ENCODE measurements at regions not wholly inside any gene's neighbourhood (a gene's known extent, or its start where the extent isn't known, plus 50 kb on each side); places are given as distances from the start of the nearest gene placed in this dataset.

DNA sequence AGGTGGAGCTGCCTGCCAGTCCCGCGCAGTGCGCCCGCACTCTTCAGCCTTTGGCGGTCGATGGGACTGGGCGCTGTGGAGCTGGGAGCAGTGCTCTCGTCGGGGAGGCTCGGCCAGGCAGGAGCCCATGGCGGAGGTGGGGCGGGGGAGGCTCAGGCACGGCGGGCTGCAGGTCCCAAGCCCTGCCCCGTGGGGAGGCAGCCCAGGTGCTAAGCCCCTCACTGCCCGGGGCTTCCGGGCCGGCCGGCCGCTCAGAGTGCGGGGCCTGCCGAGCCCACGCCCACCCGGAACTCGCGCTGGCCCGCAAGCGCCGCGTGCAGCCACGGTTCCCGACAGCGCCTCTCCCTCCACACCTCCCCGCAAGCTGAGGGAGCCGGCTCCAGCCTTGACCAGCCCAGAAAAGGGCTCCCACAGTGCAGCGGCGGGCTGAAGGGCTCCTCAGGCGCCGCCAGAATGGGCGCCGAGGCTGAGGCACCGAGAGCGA lies 316.4 kb downstream of the RND3 start:
- TF ChIP-seq GABPA (IDR thresholded peaks at IDR 0.05; ENCODE audit: low read depth) (no peak), EP300 (IDR thresholded peaks at IDR 0.05; ENCODE audit: borderline replicate concordance in 1 of 2, low read depth in 1 of 2, low read length in 1 of 2) (no peak), GATA2 (CRISPR knock-in tag; IDR thresholded peaks at IDR 0.05) (no peak), YY1 (IDR thresholded peaks at IDR 0.05; ENCODE audit: low read depth) (no peak), FOXJ3 (CRISPR knock-in tag; IDR thresholded peaks at IDR 0.05) (no peak)
- no peak overlapping the region for H3K27ac ChIP-seq (ENCODE audit: low read depth in 2 of 2, low read length in 1 of 2)
- ChIA-PET POLR2A (no interaction called here), CTCF (no interaction called here)
- H3K27me3 ChIP-seq (ENCODE audit: insufficient read depth): no peaks in the 10 kb centered on the region
- no peak for DNase-seq
- no peak overlapping the region for H3K4me2 ChIP-seq
- no peaks in the 10 kb centered on the region for H3K79me2 ChIP-seq (ENCODE audit: insufficient read depth)
- H3K9me2 ChIP-seq: no peaks in the 10 kb centered on the region
- WGBS (ENCODE audit: low lambda C conversion rate): 98% methylated on average over 28 of the region's 43 CpGs
- no peak overlapping the region for H3K9ac ChIP-seq
- no peaks in the 10 kb centered on the region for H3K36me3 ChIP-seq (replicated peaks in 1 of 2; ENCODE audit: control insufficient read depth in 1 of 2, insufficient read depth in 2 of 2, low read length in 1 of 2)
- no peak overlapping the region for H3K4me3 ChIP-seq (ENCODE audit: low read depth in 2 of 2, low read length in 1 of 2)
- no peaks in the 10 kb centered on the region for H3K9me3 ChIP-seq
- H2AFZ ChIP-seq (ENCODE audit: low read depth): no peak overlapping the region
- H3K4me1 ChIP-seq (ENCODE audit: control insufficient read depth in 1 of 2, insufficient read depth in 2 of 2, low read depth in 1 of 2, low read length in 1 of 2): peaks cover 9 to 18% of the 10 kb centered on the region in 2 experiments; a peak in 3 of 4 replicates
- H4K20me1 ChIP-seq (ENCODE audit: insufficient read depth): no peaks in the 10 kb centered on the region
- H3F3A ChIP-seq (replicated peaks; ENCODE audit: insufficient read depth): peaks cover 8% of the 10 kb centered on the region

DNA sequence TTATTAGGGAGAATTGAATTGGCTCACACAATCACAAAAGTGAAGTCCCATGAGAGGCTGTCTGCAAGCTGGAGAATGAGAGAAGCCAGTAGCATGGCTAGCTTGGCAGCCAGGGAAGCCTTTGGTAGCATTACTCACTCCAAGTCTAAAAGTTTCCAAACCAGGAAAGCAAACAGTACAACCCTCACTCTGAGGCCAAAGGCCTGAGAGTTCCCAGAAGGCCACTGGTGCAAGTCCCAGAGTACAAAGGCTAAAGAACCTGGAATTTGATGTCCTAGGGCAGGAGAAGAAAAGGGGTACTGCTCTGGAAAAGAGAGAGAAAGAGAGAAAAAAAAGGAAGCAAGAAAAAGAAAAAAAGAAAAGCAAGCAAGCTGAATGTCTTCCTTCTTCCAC lies 318.2 kb downstream of the RND3 start:
- H3K36me3 ChIP-seq (replicated peaks in 1 of 2; ENCODE audit: control insufficient read depth in 1 of 2, insufficient read depth in 2 of 2, low read length in 1 of 2): no peaks in the 10 kb centered on the region
- no peaks in the 10 kb centered on the region for H3K9me3 ChIP-seq
- POLR2A ChIA-PET: no interaction called here
- CTCF ChIA-PET: no interaction called here
- peaks cover 9 to 21% of the 10 kb centered on the region in 2 experiments; a peak in 3 of 4 replicates for H3K4me1 ChIP-seq (ENCODE audit: control insufficient read depth in 1 of 2, insufficient read depth in 2 of 2, low read depth in 1 of 2, low read length in 1 of 2)
- H3K4me3 ChIP-seq (ENCODE audit: low read depth in 2 of 2, low read length in 1 of 2): no peak overlapping the region
- H4K20me1 ChIP-seq (ENCODE audit: insufficient read depth): no peaks in the 10 kb centered on the region
- peaks cover 8% of the 10 kb centered on the region for H3F3A ChIP-seq (replicated peaks; ENCODE audit: insufficient read depth)
- H3K9me2 ChIP-seq: no peaks in the 10 kb centered on the region
- H3K9ac ChIP-seq: no peak overlapping the region
- no peaks in the 10 kb centered on the region for H3K79me2 ChIP-seq (ENCODE audit: insufficient read depth)
- H2AFZ ChIP-seq (ENCODE audit: low read depth): no peak overlapping the region
- no peak overlapping the region for H3K4me2 ChIP-seq
- no peak for DNase-seq
- H3K27ac ChIP-seq (ENCODE audit: low read depth in 2 of 2, low read length in 1 of 2): no peak overlapping the region
- TF ChIP-seq, protein P1, sequence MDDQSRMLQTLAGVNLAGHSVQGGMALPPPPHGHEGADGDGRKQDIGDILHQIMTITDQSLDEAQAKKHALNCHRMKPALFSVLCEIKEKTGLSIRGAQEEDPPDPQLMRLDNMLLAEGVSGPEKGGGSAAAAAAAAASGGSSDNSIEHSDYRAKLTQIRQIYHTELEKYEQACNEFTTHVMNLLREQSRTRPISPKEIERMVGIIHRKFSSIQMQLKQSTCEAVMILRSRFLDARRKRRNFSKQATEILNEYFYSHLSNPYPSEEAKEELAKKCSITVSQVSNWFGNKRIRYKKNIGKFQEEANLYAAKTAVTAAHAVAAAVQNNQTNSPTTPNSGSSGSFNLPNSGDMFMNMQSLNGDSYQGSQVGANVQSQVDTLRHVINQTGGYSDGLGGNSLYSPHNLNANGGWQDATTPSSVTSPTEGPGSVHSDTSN (IDR thresholded peaks at IDR 0.05): 0 out of 2 replicates have a peak, but pooled peaks have one; percentile 4
- TF ChIP-seq EZH2phosphoT487 (IDR thresholded peaks at IDR 0.05; ENCODE audit: borderline replicate concordance, low read depth): no peak
- no peaks in the 10 kb centered on the region for H3K27me3 ChIP-seq (ENCODE audit: insufficient read depth)

DNA sequence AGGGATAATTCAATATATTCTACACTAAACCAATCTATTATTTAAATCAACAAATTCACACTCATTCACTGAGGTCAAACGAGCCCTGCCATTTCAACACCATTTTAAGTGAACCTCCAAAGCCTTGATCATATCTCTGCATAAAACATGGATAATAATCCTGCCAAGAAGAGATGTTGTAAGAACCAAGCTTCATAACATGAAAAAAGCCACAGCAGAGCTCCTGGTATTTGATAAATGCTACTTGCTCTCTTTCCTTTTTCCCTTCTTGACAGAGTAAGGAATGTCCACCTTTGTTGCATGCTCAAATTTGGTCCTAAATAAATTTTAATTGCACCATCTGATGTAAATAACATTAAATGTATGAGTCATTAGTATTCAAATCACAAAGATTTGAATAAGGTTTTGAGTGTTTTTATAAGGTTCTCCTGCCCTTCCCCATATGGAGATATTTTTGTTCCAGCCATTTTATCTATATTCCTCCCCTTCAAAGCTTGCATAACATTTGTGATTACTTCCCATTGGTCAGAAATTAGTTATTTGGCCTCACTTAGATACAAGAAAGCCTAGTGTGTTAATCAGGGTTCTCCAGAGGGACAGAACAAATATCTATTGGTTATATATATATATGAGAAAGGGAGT lies 318.8 kb downstream of the RND3 start:
- peaks cover 9 to 21% of the 10 kb centered on the region in 2 experiments; a peak in 3 of 4 replicates for H3K4me1 ChIP-seq (ENCODE audit: control insufficient read depth in 1 of 2, insufficient read depth in 2 of 2, low read depth in 1 of 2, low read length in 1 of 2)
- no peak for TF ChIP-seq YY1 (IDR thresholded peaks at IDR 0.05; ENCODE audit: low read depth)
- TF ChIP-seq, protein P2, sequence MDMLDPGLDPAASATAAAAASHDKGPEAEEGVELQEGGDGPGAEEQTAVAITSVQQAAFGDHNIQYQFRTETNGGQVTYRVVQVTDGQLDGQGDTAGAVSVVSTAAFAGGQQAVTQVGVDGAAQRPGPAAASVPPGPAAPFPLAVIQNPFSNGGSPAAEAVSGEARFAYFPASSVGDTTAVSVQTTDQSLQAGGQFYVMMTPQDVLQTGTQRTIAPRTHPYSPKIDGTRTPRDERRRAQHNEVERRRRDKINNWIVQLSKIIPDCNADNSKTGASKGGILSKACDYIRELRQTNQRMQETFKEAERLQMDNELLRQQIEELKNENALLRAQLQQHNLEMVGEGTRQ (IDR thresholded peaks at IDR 0.05; ENCODE audit: borderline replicate concordance, low read depth, low read length): no peak
- TF ChIP-seq POLR2AphosphoS5 (IDR thresholded peaks at IDR 0.05; ENCODE audit: low read depth, low read length): no peak
- TF ChIP-seq TAF1 (IDR thresholded peaks at IDR 0.05; ENCODE audit: borderline replicate concordance, low read depth, low read length): no peak
- no peak for TF ChIP-seq FOXM1 (IDR thresholded peaks at IDR 0.05; ENCODE audit: low read depth)
- TF ChIP-seq RXRA (IDR thresholded peaks at IDR 0.05; ENCODE audit: borderline replicate concordance, low read depth): no peak
- no peak for TF ChIP-seq MEF2A (IDR thresholded peaks at IDR 0.05; ENCODE audit: borderline replicate concordance, low read depth)
- TF ChIP-seq NRF1 (IDR thresholded peaks at IDR 0.05; ENCODE audit: low read depth, low read length): no peak
- no peak for TF ChIP-seq TCF12 (IDR thresholded peaks at IDR 0.05)
- TF ChIP-seq, protein P3, sequence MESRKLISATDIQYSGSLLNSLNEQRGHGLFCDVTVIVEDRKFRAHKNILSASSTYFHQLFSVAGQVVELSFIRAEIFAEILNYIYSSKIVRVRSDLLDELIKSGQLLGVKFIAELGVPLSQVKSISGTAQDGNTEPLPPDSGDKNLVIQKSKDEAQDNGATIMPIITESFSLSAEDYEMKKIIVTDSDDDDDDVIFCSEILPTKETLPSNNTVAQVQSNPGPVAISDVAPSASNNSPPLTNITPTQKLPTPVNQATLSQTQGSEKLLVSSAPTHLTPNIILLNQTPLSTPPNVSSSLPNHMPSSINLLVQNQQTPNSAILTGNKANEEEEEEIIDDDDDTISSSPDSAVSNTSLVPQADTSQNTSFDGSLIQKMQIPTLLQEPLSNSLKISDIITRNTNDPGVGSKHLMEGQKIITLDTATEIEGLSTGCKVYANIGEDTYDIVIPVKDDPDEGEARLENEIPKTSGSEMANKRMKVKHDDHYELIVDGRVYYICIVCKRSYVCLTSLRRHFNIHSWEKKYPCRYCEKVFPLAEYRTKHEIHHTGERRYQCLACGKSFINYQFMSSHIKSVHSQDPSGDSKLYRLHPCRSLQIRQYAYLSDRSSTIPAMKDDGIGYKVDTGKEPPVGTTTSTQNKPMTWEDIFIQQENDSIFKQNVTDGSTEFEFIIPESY (IDR thresholded peaks at IDR 0.05; ENCODE audit: borderline replicate concordance, low read depth): no peak
- TF ChIP-seq TEAD4 (IDR thresholded peaks at IDR 0.05; ENCODE audit: borderline replicate concordance, insufficient read depth): no peak
- no peak overlapping the region for H3K4me2 ChIP-seq
- ChIA-PET POLR2A (no interaction called here), CTCF (no interaction called here)
- H3K4me3 ChIP-seq (ENCODE audit: low read depth in 2 of 2, low read length in 1 of 2): no peak overlapping the region
- no peaks in the 10 kb centered on the region for H3K9me2 ChIP-seq
- H3K9ac ChIP-seq: no peak overlapping the region
- H2AFZ ChIP-seq (ENCODE audit: low read depth): no peak overlapping the region
- H3F3A ChIP-seq (replicated peaks; ENCODE audit: insufficient read depth): peaks cover 8% of the 10 kb centered on the region
- WGBS (ENCODE audit: low lambda C conversion rate): 10% methylated on average over 1 of the region's 1 CpG
- no peaks in the 10 kb centered on the region for H3K9me3 ChIP-seq
- no peaks in the 10 kb centered on the region for H3K36me3 ChIP-seq (replicated peaks in 1 of 2; ENCODE audit: control insufficient read depth in 1 of 2, insufficient read depth in 2 of 2, low read length in 1 of 2)
- H3K27me3 ChIP-seq (ENCODE audit: insufficient read depth): no peaks in the 10 kb centered on the region
- no peaks in the 10 kb centered on the region for H4K20me1 ChIP-seq (ENCODE audit: insufficient read depth)
- H3K79me2 ChIP-seq (ENCODE audit: insufficient read depth): no peaks in the 10 kb centered on the region
- H3K27ac ChIP-seq (ENCODE audit: low read depth in 2 of 2, low read length in 1 of 2): peak overlapping the region; percentile 40 to 65; a peak in 2 of 4 replicates
- DNase-seq: no peak
